Panc1 (cell line): ENCODE measurements at regions not wholly inside any gene's neighbourhood (a gene's known extent, or its start where the extent isn't known, plus 50 kb on each side); places are given as distances from the start of the nearest gene placed in this dataset.

ENCODE experiments used
- ATAC-seq: fragments of 200-7000 bp; cut with Tn5 transposase; 2 replicates; pipeline ENCODE4 v1.9.1; 2020; ENCODE audit warnings: mild to moderate bottlenecking, moderate library complexity
- BruUV-seq: library from RNA; stranded (reverse); fragments of 400-500 nt; replicated peaks from 2 replicates; lab custom pipeline; 2021; lab: Mats Ljungman, UMichigan
- CTCF ChIA-PET: fragments of 300-600 bp; sonication (Branson Sonifier 250); formaldehyde crosslinking; loops from one replicate; lab custom pipeline; 2022; ENCODE audit warnings: antibody characterized with exemption; lab: Charles Lee
- POLR2A ChIA-PET: fragments of 300-600 bp; sonication (Branson Sonifier 250); formaldehyde crosslinking; loops from one replicate; lab custom pipeline; 2022; ENCODE audit warnings: antibody characterized with exemption; lab: Charles Lee
- DNase-seq: peaks from one replicate; pipeline ENCODE4 v3.0.0-alpha.2; 2010; ENCODE audit warnings: low read depth, low spot score
- H3K27ac ChIP-seq: 2 replicates; pipeline ENCODE4 v1.5.1; 2011; ENCODE audit warnings: mild to moderate bottlenecking, low read length, inconsistent platforms
- H3K27me3 ChIP-seq: fragments of 200-500 bp; sonication (Bioruptor generic); 2 replicates; pipeline ENCODE4 v1.6.0; 2014; ENCODE audit warnings: low read length, inconsistent platforms; ENCODE audit not compliant: control insufficient read depth, insufficient read depth
- H3K36me3 ChIP-seq: fragments of 200-500 bp; sonication (Bioruptor generic); 2 replicates; pipeline ENCODE4 v1.5.1; 2014; ENCODE audit warnings: inconsistent platforms, mild to moderate bottlenecking, low read length, moderate library complexity; ENCODE audit not compliant: control insufficient read depth, insufficient read depth
- H3K4me1 ChIP-seq: 2 replicates; pipeline ENCODE4 v1.5.1; 2011; ENCODE audit warnings: inconsistent platforms, mild to moderate bottlenecking, low read length, moderate library complexity; ENCODE audit not compliant: control insufficient read depth, insufficient read depth
- H3K4me3 ChIP-seq, 2 experiments: 2 replicates each; pipeline ENCODE4 v1.5.1; 2011 to 2012; ENCODE audit warnings: low read depth in 2 of 2, low read length in 2 of 2, mild to moderate bottlenecking in 2 of 2, inconsistent platforms in 1 of 2, moderate library complexity in 1 of 2
- H3K9me3 ChIP-seq: fragments of 200-500 bp; sonication (Bioruptor generic); 2 replicates; pipeline ENCODE4 v1.5.1; 2014; ENCODE audit warnings: low read depth, mild to moderate bottlenecking, inconsistent platforms, low read length, moderate library complexity; ENCODE audit not compliant: control insufficient read depth, insufficient read depth
- POLR2AphosphoS5 ChIP-seq: IDR thresholded peaks from 2 replicates; pipeline ENCODE4 v1.6.1; 2012; ENCODE audit warnings: mild to moderate bottlenecking, low read depth, low read length, moderate library complexity
- SIN3A ChIP-seq: IDR thresholded peaks from 2 replicates; pipeline ENCODE4 v1.6.1; 2012; ENCODE audit warnings: low read depth, mild to moderate bottlenecking, low read length, moderate library complexity, borderline replicate concordance; ENCODE audit not compliant: insufficient read depth
- TCF7L2 ChIP-seq: IDR thresholded peaks from 2 replicates; pipeline ENCODE4 v1.6.1; 2011; ENCODE audit warnings: mild to moderate bottlenecking, low read depth, low read length, inconsistent platforms
- in situ Hi-C: cut with HindIII; loops from 2 replicates; pipeline ENCODE4 v1.10.0; 2016; ENCODE audit warnings: low sequenced_read_pairs, low pct_unique_long_range_greater_than_20kb
- intact Hi-C: fragments of 100-400 bp; cut with micrococcal nuclease; formaldehyde crosslinking; loops from one replicate; pipeline ENCODE4 v1.10.0; 2022; ENCODE audit not compliant: unreplicated experiment
- TF ChIP-seq, protein P1 (sequence below), 2 experiments: IDR thresholded peaks; 2 replicates each; pipeline ENCODE4 v1.6.1; 2011 to 2012; ENCODE audit warnings: low read depth in 2 of 2, control low read depth in 1 of 2, low read length in 1 of 2, mild to moderate bottlenecking in 1 of 2, moderate library complexity in 1 of 2; ENCODE audit not compliant: insufficient read depth in 1 of 2
- TF ChIP-seq, protein P2 (sequence below): fragments of 450-650 bp; IDR thresholded peaks from 2 replicates; pipeline ENCODE4 v1.5.1; 2017; ENCODE audit warnings: mild to moderate bottlenecking

DNA sequence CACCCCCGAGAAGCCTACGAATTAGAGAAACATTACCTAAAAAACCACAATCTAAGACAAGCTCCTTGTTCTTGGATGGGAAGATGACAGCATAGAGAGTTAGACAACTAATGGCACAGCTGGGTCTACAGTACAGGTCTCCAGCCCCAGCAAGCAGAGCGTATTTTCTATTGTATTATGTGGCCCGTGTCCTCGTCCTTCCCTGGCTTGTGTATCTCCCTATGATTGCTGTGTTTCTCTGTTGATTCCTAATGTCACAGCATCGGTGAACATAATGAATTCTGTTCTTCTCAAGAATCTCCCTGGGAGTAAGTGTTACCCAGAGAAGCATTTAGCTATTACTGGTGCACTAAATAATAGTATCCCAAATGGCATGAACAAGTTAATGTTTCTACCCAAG lies 66.8 kb upstream of the CEP78 start:
- POLR2A ChIA-PET, result no interaction called here
- no peaks in the 10 kb centered on the region; the same call in 1 of the 2 replicates for H3K27me3 ChIP-seq
- in situ Hi-C loops (no loop called here), intact Hi-C loops (no loop called here)
- H3K9me3 ChIP-seq, result no peaks in the 10 kb centered on the region
- no peaks in the 10 kb centered on the region for H3K36me3 ChIP-seq
- TF ChIP-seq, protein P1, sequence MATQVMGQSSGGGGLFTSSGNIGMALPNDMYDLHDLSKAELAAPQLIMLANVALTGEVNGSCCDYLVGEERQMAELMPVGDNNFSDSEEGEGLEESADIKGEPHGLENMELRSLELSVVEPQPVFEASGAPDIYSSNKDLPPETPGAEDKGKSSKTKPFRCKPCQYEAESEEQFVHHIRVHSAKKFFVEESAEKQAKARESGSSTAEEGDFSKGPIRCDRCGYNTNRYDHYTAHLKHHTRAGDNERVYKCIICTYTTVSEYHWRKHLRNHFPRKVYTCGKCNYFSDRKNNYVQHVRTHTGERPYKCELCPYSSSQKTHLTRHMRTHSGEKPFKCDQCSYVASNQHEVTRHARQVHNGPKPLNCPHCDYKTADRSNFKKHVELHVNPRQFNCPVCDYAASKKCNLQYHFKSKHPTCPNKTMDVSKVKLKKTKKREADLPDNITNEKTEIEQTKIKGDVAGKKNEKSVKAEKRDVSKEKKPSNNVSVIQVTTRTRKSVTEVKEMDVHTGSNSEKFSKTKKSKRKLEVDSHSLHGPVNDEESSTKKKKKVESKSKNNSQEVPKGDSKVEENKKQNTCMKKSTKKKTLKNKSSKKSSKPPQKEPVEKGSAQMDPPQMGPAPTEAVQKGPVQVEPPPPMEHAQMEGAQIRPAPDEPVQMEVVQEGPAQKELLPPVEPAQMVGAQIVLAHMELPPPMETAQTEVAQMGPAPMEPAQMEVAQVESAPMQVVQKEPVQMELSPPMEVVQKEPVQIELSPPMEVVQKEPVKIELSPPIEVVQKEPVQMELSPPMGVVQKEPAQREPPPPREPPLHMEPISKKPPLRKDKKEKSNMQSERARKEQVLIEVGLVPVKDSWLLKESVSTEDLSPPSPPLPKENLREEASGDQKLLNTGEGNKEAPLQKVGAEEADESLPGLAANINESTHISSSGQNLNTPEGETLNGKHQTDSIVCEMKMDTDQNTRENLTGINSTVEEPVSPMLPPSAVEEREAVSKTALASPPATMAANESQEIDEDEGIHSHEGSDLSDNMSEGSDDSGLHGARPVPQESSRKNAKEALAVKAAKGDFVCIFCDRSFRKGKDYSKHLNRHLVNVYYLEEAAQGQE (IDR thresholded peaks at IDR 0.05; ENCODE audit: insufficient read depth in 1 of 2, low read depth in 2 of 2, low read length in 1 of 2), result no peak
- TF ChIP-seq SIN3A, result no peak
- TF ChIP-seq TCF7L2, result no peak
- TF ChIP-seq POLR2AphosphoS5, result no peak
- TF ChIP-seq, protein P2, sequence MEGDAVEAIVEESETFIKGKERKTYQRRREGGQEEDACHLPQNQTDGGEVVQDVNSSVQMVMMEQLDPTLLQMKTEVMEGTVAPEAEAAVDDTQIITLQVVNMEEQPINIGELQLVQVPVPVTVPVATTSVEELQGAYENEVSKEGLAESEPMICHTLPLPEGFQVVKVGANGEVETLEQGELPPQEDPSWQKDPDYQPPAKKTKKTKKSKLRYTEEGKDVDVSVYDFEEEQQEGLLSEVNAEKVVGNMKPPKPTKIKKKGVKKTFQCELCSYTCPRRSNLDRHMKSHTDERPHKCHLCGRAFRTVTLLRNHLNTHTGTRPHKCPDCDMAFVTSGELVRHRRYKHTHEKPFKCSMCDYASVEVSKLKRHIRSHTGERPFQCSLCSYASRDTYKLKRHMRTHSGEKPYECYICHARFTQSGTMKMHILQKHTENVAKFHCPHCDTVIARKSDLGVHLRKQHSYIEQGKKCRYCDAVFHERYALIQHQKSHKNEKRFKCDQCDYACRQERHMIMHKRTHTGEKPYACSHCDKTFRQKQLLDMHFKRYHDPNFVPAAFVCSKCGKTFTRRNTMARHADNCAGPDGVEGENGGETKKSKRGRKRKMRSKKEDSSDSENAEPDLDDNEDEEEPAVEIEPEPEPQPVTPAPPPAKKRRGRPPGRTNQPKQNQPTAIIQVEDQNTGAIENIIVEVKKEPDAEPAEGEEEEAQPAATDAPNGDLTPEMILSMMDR, result no peak
- no peak overlapping the region for H3K27ac ChIP-seq
- no peak overlapping the region for H3K4me3 ChIP-seq
- CTCF ChIA-PET, result no interaction called here
- H3K4me1 ChIP-seq, result no peaks in the 10 kb centered on the region
- BruUV-seq, result no TSS peak
- DNase-seq (no peak), ATAC-seq (no peak)

DNA sequence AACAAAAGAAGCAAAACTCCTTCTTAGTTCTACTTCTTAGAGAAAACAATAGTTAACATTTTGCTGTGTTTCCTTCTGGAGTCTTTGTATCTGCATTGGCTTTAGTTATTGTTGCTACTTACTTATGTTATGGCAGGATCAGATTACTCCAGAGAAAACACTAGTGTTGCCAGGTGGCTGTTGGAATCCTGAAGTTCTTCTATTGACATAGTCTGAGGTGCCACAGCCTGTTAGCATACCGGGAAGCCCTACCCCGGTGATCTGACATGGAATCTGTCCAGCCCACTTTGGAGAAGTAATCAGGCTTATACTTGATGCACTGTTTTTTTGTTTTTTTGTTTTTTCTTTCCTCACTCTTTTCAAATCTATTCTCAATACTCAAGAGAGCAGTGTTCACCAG lies 68.5 kb upstream of the CEP78 start:
- ChIA-PET CTCF (no interaction called here), POLR2A (no interaction called here)
- TF ChIP-seq, protein P2, result no peak
- TF ChIP-seq SIN3A (no peak), TCF7L2 (no peak), POLR2AphosphoS5 (no peak)
- TF ChIP-seq, protein P1 (IDR thresholded peaks at IDR 0.05; ENCODE audit: insufficient read depth in 1 of 2, low read depth in 2 of 2, low read length in 1 of 2), result no peak
- H3K27ac ChIP-seq, result no peak overlapping the region
- ATAC-seq (no peak), DNase-seq (no peak)
- no peaks in the 10 kb centered on the region for H3K9me3 ChIP-seq
- no TSS peak for BruUV-seq
- intact Hi-C loops (no loop called here), in situ Hi-C loops (no loop called here)
- H3K4me1 ChIP-seq, result no peaks in the 10 kb centered on the region
- no peaks in the 10 kb centered on the region for H3K36me3 ChIP-seq
- no peaks in the 10 kb centered on the region; the same call in 1 of the 2 replicates for H3K27me3 ChIP-seq
- no peak overlapping the region for H3K4me3 ChIP-seq
